DND-41 (cell line): ENCODE measurements at regions not wholly inside any gene's neighbourhood (a gene's known extent, or its start where the extent isn't known, plus 50 kb on each side); places are given as distances from the start of the nearest gene placed in this dataset.

Source experiments
- EZH2 ChIP-seq: IDR thresholded peaks from 3 replicates; pipeline ENCODE4 v1.6.1; 2012; ENCODE audit warnings: borderline replicate concordance, low read depth, mild to moderate bottlenecking, moderate library complexity, low read length, inconsistent platforms; ENCODE audit not compliant: severe bottlenecking
- TF ChIP-seq, protein P1 (sequence below): IDR thresholded peaks from 2 replicates; pipeline ENCODE4 v1.5.1; 2012; ENCODE audit warnings: borderline replicate concordance, low read length, moderate library complexity, mild to moderate bottlenecking; ENCODE audit not compliant: poor library complexity, severe bottlenecking; ENCODE audit errors: extremely low read depth

DNA sequence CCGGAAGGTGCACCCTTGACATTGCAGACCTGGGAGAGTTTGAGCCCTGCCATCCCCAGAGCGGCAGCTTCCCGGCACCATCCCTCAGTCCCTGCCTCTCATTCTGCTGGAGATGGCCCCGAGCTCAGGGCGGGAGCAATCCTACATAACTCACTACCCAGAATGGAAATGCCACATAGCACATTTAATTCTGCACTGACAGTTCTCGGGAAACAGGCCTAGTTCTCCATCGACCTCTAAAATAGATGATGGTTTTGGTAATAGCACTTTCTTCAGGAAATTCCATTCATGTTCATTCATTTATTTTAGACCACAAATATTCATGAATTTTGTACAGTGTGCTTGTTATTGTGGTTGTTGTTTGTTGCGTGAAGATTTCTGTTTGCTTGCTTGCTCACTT lies 92.9 kb upstream of the SLC14A2 start:
- TF ChIP-seq, protein P1, sequence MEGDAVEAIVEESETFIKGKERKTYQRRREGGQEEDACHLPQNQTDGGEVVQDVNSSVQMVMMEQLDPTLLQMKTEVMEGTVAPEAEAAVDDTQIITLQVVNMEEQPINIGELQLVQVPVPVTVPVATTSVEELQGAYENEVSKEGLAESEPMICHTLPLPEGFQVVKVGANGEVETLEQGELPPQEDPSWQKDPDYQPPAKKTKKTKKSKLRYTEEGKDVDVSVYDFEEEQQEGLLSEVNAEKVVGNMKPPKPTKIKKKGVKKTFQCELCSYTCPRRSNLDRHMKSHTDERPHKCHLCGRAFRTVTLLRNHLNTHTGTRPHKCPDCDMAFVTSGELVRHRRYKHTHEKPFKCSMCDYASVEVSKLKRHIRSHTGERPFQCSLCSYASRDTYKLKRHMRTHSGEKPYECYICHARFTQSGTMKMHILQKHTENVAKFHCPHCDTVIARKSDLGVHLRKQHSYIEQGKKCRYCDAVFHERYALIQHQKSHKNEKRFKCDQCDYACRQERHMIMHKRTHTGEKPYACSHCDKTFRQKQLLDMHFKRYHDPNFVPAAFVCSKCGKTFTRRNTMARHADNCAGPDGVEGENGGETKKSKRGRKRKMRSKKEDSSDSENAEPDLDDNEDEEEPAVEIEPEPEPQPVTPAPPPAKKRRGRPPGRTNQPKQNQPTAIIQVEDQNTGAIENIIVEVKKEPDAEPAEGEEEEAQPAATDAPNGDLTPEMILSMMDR = no peak
- TF ChIP-seq EZH2 = no peak
